HG02610 (cell line): ENCODE measurements at regions not wholly inside any gene's neighbourhood (a gene's known extent, or its start where the extent isn't known, plus 50 kb on each side); places are given as distances from the start of the nearest gene placed in this dataset.

Experiments used
- ATAC-seq: cut with Tn5 transposase; IDR thresholded peaks from one replicate; pipeline ENCODE4 v1.9.1; 2021; ENCODE audit warnings: mild to moderate bottlenecking, moderate library complexity; ENCODE audit not compliant: unreplicated experiment

- no peak for ATAC-seq
These were observed 227.7 kb downstream of the TSHZ3 start for GRCh38 chr19:31121501-31121900.

GRCh38 chr19:31120952-31121351 lies 228.3 kb downstream of the TSHZ3 start:
- ATAC-seq: no peak

- no peak for ATAC-seq
These were observed 229.1 kb downstream of the TSHZ3 start for GRCh38 chr19:31119951-31120690.

- ATAC-seq: no peak
These were observed 230.2 kb downstream of the TSHZ3 start for GRCh38 chr19:31118986-31119385.

GRCh38 chr19:31118287-31118955 lies 230.8 kb downstream of the TSHZ3 start:
- ATAC-seq: no peak

GRCh38 chr19:31114585-31114984 lies 234.7 kb downstream of the TSHZ3 start:
- ATAC-seq: no peak

- no peak for ATAC-seq
These were observed 235.9 kb downstream of the TSHZ3 start for GRCh38 chr19:31113293-31113692.

GRCh38 chr19:31112158-31112557 lies 237.1 kb downstream of the TSHZ3 start:
- ATAC-seq: no peak

GRCh38 chr19:31111741-31112140 lies 237.5 kb downstream of the TSHZ3 start:
- ATAC-seq: no peak

GRCh38 chr19:31110336-31110735 lies 238.9 kb downstream of the TSHZ3 start:
- no peak for ATAC-seq

GRCh38 chr19:31109636-31110035 lies 239.6 kb downstream of the TSHZ3 start:
- ATAC-seq: no peak

GRCh38 chr19:31107096-31107495 lies 242.1 kb downstream of the TSHZ3 start:
- ATAC-seq: no peak

- ATAC-seq: no peak
These were observed 243.5 kb downstream of the TSHZ3 start for GRCh38 chr19:31105761-31106160.

GRCh38 chr19:31104451-31104850 lies 244.8 kb downstream of the TSHZ3 start:
- no peak for ATAC-seq

- ATAC-seq: no peak
These were observed 246.0 kb downstream of the TSHZ3 start for GRCh38 chr19:31103228-31103627.

GRCh38 chr19:31102674-31103073 lies 246.6 kb downstream of the TSHZ3 start:
- no peak for ATAC-seq

- ATAC-seq: no peak
These were observed 248.3 kb downstream of the TSHZ3 start for GRCh38 chr19:31100981-31101380.

- ATAC-seq: no peak
These were observed 249.0 kb downstream of the TSHZ3 start for GRCh38 chr19:31100206-31100590.

GRCh38 chr19:31099515-31100205 lies 249.6 kb downstream of the TSHZ3 start:
- no peak for ATAC-seq

- no peak for ATAC-seq
These were observed 250.4 kb downstream of the TSHZ3 start for GRCh38 chr19:31098836-31099235.

GRCh38 chr19:31096935-31097545 lies 252.2 kb downstream of the TSHZ3 start:
- no peak for ATAC-seq
